Activated CD8-positive, alpha-beta memory T cell treated with anti-CD3 and anti-CD28 coated beads for 48 hours (primary cell): ENCODE measurements at regions not wholly inside any gene's neighbourhood (a gene's known extent, or its start where the extent isn't known, plus 50 kb on each side); places are given as distances from the start of the nearest gene placed in this dataset.
"Not testable (repeated sequence)": the region's sequence is repeated elsewhere in the genome, so short reads cannot be mapped to it uniquely, and the experiment has no call there.

ENCODE experiments used
- DNase-seq, 3 experiments: peaks; one replicate each; pipeline ENCODE4 v3.0.0-alpha.2; 2020; ENCODE audit warnings: low read depth in 2 of 3, low spot score in 2 of 3

DNA sequence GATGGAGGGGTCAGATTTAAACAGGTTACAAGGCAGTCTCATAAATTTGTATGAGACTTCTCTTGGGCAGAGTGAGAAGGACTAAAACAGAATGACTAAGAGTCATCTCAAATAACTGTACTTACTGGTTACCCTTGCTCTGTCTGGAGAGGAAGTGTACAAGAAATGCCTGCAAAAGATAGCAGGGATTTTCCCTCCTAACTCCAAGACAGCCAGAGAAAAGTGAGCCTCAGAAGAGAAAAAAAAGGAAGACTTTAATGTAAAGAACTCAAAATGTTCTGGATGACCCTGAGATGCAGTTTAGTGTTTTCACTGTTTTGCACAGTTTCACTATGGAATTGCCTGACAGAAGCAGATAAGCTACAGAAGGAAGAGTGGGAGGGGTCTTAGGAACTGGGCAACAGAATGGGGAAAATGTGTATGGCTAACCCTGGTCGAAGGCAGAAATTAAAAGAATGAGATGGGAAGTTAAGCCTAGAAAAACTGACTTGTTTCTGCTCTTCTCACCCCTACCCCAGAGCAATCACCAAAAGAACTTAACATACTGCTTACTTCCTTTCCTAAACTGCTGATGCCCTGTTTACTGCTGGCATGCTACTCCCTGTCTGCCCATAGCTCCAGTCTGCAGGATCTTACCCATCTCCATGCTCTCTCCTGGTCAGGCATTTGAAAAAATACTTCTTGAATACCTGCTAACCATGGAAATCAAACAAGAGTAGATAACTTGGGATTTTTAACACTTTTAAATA, 98.1 kb upstream of the MARCKS start:
- no peak for DNase-seq

DNA sequence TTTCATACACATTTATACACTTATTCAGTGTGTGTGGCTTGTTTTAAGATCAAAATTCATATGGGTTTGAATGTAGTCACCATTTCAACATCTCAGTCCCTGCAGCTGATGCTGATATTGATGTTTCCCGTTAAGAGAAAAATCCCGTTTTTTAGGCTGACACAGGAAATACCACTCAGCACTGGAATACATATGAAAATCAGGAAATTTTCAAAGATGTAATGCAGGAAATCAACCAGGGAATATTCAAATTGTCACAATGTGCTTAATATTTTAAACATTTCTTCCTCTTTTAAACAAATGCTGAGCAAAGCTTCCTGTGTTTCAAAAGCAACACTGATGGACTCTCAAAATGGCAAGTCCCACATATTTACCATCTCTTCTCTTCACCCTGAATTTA, 94.5 kb upstream of the MARCKS start:
- no peak for DNase-seq

DNA sequence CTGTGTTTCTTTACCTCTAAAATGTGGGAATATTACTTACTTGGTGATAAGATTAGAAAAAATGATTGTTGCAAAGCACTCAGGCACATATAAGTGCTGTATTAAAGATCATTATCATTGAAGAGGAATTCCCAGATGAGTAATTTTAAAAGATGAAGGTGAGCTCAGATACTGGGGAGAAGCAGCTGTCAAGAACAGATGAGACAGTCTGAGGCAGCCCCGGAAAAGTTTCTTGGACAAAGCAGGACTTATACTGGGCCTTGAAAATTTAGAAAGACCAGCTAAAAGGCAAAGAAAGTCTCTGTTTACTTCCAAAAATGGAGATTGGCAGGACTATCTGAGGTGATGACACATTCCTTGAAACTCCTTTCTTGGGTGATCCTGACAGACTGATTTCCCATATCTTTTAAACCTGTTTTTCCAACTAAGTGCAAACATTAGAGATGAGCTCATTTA, 93.8 kb upstream of the MARCKS start:
- DNase-seq, result no peak

DNA sequence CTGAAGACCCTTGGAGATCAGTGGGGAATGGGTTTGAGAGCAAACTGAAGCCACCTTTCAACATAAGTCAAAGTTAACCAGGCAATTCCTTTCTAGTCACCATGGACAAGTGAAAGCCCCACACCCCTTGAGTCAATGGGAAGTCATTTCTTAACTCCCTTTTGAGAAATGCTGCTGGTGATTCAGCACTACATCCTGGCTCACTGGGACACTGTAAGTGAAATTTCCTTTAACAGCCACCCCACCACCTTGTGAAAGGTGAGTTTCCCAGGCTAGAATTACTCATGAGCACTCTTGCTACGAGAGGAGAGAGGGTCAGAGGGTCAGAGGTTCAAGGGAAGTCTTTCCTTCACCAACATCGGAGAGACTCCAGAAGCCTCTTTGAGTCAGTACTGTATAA, 93.3 kb upstream of the MARCKS start:
- DNase-seq, result no peak

GRCh38 chr6:113765909-113766308, 91.2 kb upstream of the MARCKS start:
- no peak for DNase-seq

GRCh38 chr6:113767985-113768384, 89.2 kb upstream of the MARCKS start:
- DNase-seq, result no peak

DNA sequence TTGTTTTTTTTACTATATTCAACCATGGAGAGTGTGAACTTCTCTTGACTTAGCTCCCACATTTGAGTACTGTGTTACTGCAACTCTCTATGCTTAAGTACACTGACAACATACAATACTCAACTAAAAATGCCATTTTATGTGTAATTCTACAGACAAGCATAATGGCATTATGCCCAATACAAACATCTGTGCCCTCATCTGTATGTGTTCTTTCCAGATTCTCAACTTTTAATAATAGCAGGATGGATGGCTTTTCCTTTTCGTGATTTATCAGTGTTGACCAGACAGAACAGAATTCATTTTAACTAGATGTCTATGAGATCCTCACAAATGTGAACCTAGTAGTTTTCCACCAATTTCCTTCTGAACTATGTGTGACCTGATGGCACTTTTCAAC, 84.2 kb upstream of the MARCKS start:
- no peak for DNase-seq

- DNase-seq, result no peak
Measured at GRCh38 chr6:113774127-113774825, 82.9 kb upstream of the MARCKS start.

- no peak for DNase-seq
Measured at GRCh38 chr6:113776998-113777397, 80.1 kb upstream of the MARCKS start.

DNA sequence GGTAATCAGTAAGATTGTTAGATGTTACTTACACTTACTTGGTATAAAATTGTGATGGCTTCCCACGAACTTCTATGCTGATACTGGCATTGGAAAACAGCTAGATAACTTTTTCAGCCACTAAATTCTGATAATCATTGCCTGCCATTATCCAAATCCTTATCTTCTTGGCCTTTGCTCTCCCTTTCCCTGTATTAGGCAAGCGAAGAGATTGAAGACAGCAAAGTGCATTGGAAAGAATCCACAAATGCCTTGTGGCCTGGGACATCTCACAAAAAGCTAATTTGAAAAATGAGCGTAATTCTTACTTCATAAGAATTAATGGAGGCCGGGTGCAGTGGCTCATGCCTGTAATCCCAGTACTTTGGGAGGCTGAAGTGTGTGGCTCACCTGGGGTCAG, 79.5 kb upstream of the MARCKS start:
- DNase-seq, result no peak

DNA sequence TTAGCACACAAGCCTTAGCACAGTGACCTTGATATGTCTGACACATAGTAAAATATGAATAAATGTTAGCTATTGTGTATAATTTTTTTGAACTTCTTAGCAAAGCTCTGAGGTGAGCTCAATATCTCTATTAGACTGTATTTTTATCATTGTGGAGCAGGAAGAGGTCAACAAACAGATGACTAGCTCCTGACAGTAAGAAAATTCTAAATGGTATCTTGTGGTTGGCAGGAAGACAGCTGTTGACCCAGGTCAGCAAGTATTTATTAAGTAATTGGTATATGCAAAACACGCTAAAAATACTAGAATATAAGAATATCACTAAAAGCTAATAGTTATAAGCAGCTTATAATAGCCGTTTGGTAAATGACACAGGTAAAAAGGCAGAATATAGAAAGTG, 77.5 kb upstream of the MARCKS start:
- no peak for DNase-seq

GRCh38 chr6:113782636-113783035, 74.5 kb upstream of the MARCKS start:
- DNase-seq, result no peak

- DNase-seq, result no peak
Measured at GRCh38 chr6:113786168-113786567, 71.0 kb upstream of the MARCKS start.

GRCh38 chr6:113788586-113788985, 68.6 kb upstream of the MARCKS start:
- no peak for DNase-seq

DNA sequence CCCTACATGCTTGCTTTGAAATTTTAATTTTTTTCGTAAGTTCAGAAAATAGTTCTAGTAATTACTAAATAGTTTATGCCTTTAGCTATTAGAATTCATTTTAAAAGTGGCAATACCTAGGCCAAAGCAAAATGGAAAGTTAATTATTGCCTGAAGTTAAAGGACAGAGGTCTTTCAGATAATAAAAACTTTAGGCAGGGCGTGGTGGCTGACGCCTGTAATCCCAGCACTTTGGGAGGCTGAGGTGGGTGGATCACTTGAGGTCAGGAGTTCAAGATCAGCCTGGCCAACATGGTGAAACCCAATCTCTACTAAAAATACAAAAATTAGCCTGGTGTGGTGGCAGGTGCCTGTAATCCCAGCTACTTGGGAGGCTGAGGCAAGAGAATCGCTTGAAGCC, 65.9 kb upstream of the MARCKS start:
- DNase-seq, result not testable (repeated sequence)

GRCh38 chr6:113795371-113795770, 61.8 kb upstream of the MARCKS start:
- DNase-seq, result not testable (repeated sequence)

DNA sequence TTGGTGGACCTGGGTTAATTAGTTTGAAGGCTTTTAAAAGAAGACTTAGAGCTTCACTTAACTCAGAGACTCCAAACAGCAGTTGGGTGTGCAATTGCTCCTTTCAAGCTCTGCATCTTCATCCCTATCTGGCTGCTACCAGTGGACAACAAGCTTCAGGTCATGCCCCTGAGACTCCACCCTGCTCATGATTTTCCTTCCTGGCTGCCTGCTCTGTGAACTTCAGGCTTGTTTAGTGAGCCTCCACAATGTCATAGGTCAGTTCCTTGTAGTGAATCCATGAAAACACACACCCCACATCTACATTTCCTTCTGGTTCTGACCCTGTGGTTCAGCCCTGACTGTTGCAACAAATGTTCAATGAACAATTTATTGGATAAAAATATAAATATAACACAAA, 61.1 kb upstream of the MARCKS start:
- no peak for DNase-seq

- no peak for DNase-seq
Measured at GRCh38 chr6:113802779-113803178, 54.4 kb upstream of the MARCKS start.

DNA sequence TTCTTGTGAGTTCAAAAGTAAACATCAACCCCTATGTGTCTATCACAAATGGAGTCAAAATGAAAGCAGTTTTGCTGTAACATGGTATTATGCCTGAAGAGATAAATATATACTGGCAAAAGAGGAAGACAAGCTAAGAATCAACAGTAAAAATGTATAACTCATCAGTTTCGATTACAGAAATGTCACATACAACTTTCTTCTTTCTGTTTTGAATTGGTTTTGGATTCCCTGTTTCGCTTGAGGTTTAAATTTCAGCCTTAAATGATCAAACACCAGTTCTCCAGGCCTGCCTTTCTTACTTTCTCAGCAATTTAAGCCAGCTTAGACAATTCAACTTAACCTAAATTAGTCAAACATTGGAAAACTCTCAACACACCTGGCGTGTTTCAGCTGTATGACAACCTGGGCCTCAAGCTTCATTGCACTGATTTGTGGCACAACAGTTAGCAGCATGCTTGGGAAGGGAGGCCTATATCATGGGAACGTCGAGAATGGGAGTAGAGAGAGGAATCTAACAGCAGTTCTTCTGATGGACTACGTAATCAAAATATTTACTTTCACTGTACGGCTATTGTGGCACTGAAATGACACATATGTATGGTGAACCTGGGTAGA, 51.9 kb upstream of the MARCKS start:
- no peak for DNase-seq

GRCh38 chr6:113805811-113806495, 51.2 kb upstream of the MARCKS start:
- DNase-seq, result no peak
